ENCODE measurements at regions not wholly inside any gene's neighbourhood (a gene's known extent, or its start where the extent isn't known, plus 50 kb on each side); places are given as distances from the start of the nearest gene placed in this dataset.
"Not testable (repeated sequence)": the region's sequence is repeated elsewhere in the genome, so short reads cannot be mapped to it uniquely, and the experiment has no call there.

- ATAC-seq; H3K4me3 ChIP-seq; H3K4me1 ChIP-seq; H3K27ac ChIP-seq; DNase-seq; H3K36me3 ChIP-seq (replicated peaks in 1 of 2; ENCODE audit: insufficient read depth in 1 of 2, low read depth in 2 of 2); H3K9me3 ChIP-seq; H3K27me3 ChIP-seq; intact Hi-C loops (cut with DNase I): not testable (repeated sequence)
- WGBS, 2 donors, result 63 to 64% methylated on average over 5 to 6 of the region's 8 CpGs
Measured at GRCh38 chr16:29278097-29278871, 128.2 kb downstream of the NPIPB11 start.

DNA sequence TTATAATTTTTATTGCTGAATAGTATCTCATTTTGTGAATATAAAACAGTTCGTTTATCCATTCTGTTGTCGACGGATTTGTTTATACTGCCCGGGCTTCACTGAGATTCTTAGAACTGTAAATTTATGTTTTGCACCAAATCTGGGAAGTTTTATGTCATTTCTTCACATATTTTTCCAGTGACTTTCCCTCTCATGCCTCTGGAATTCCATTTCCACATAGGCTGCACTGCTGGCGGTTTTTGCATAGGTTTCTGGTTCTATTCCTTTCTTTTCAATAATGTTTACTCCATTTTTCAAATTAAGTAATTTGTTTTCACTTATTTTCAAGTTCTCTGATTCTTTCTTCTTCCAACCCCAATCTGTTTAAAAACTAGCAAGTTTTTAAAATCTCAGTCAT, 130.1 kb downstream of the NPIPB11 start:
- DNase-seq; H3K27me3 ChIP-seq; ATAC-seq; intact Hi-C loops (cut with DNase I); H3K9me3 ChIP-seq; H3K4me3 ChIP-seq; H3K4me1 ChIP-seq; H3K36me3 ChIP-seq (replicated peaks in 1 of 2; ENCODE audit: insufficient read depth in 1 of 2, low read depth in 2 of 2); H3K27ac ChIP-seq: not testable (repeated sequence)
- WGBS, 2 donors, result 78 to 80% methylated on average over 5 of the region's 5 CpGs

DNA sequence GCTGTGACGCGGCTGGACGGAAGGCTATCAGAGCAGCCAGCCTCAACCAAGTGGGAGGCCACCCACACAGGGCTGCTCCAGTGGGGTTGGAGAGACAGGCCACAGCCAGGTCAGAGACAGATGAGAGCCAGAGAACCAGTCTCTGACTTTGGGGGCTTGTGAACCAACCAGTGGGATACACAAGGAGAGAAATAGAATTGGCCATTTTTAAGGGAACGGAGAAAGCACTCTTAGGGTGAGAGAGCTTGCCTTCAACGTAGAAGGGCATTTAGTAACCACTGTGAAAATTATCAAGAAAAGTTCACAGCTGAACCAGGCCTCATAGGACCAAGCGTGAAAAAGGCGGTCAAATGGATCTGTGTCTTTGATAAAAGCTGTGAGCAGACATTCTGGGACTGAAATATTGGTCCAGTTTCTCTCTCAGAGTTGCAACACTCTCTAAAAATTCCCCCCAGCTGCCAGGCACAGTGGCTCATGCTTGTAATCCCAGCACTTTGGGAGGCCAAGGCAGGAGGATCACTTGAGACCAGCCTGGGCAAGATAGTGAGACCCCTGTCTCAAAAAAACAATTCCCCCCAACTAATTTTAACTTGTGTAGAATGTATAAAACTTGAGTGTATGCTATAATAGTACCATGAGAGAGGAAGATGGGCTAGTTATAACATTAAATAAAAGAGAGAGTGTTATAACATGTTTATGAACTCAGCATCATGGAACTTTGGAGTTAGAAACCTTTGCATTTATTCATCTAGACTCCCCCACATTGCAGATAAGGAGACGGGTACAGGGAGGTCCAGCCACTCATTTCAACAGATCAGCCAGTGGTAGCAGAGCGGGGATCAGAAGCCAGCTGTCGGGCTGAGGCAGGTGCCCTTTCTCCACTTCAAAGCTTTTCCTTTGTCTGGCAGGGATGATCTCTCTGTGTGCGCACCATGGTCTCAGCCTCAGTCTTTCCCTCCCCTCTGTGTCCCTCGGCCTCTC, 132.2 kb downstream of the NPIPB11 start:
- 87 to 92% methylated on average over 11 to 12 of the region's 12 CpGs for WGBS, 2 donors
- ATAC-seq; H3K9me3 ChIP-seq; intact Hi-C loops (cut with DNase I); H3K4me1 ChIP-seq; DNase-seq; H3K27ac ChIP-seq; H3K4me3 ChIP-seq; H3K36me3 ChIP-seq (replicated peaks in 1 of 2; ENCODE audit: insufficient read depth in 1 of 2, low read depth in 2 of 2); H3K27me3 ChIP-seq: not testable (repeated sequence)

- H3K9me3 ChIP-seq; DNase-seq; H3K27me3 ChIP-seq; intact Hi-C loops (cut with DNase I); ATAC-seq; H3K27ac ChIP-seq; H3K36me3 ChIP-seq (replicated peaks in 1 of 2; ENCODE audit: insufficient read depth in 1 of 2, low read depth in 2 of 2); H3K4me3 ChIP-seq; H3K4me1 ChIP-seq: not testable (repeated sequence)
- WGBS, 2 donors, result 83 to 92% methylated on average over 9 of the region's 9 CpGs
Measured at GRCh38 chr16:29273298-29274054, 133.0 kb downstream of the NPIPB11 start.

GRCh38 chr16:29271721-29272675, 134.5 kb downstream of the NPIPB11 start:
- peak in 1 of 4 donors; percentile 33 for DNase-seq
- intact Hi-C loops (cut with DNase I); H3K27ac ChIP-seq; H3K4me3 ChIP-seq; H3K9me3 ChIP-seq; H3K4me1 ChIP-seq; H3K27me3 ChIP-seq; H3K36me3 ChIP-seq (replicated peaks in 1 of 2; ENCODE audit: insufficient read depth in 1 of 2, low read depth in 2 of 2): not testable (repeated sequence)
- 73 to 80% methylated on average over 6 to 14 of the region's 19 CpGs for WGBS, 2 donors
- ATAC-seq, result peak; percentile 36

DNA sequence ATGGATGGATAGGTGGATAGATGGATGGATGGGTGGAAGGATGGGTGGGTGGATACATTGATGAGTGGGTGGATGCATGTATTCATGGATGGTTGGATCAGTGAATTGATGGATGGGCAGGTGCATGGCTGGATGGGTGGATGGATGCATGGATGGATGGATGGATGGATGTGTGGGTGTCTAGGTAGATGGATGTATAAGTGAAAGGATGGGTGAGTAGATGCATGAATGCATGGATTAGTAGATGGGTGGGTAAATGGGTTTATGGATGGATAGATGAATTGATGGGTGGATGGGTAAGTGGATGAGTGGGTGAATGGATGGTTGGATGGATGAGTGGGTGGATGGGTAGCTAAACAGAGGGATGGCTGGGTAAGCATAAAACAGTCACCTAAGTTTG, 135.6 kb downstream of the NPIPB11 start:
- intact Hi-C loops (cut with DNase I); H3K27ac ChIP-seq; H3K27me3 ChIP-seq; ATAC-seq; H3K9me3 ChIP-seq; H3K4me1 ChIP-seq; H3K4me3 ChIP-seq; DNase-seq; H3K36me3 ChIP-seq (replicated peaks in 1 of 2; ENCODE audit: insufficient read depth in 1 of 2, low read depth in 2 of 2): not testable (repeated sequence)

- H3K9me3 ChIP-seq; H3K4me1 ChIP-seq; DNase-seq; intact Hi-C loops (cut with DNase I); H3K27ac ChIP-seq; H3K27me3 ChIP-seq; H3K4me3 ChIP-seq; ATAC-seq; H3K36me3 ChIP-seq (replicated peaks in 1 of 2; ENCODE audit: insufficient read depth in 1 of 2, low read depth in 2 of 2): not testable (repeated sequence)
Measured at GRCh38 chr16:29270033-29270432, 136.5 kb downstream of the NPIPB11 start.

GRCh38 chr16:29269192-29269811, 137.2 kb downstream of the NPIPB11 start:
- intact Hi-C loops (cut with DNase I); DNase-seq: not testable (repeated sequence)

GRCh38 chr16:29268785-29269191, 137.7 kb downstream of the NPIPB11 start:
- WGBS, 2 donors, result 85 to 87% methylated on average over 4 to 6 of the region's 6 CpGs
- H3K27me3 ChIP-seq; intact Hi-C loops (cut with DNase I): not testable (repeated sequence)

More at GRCh38 chr16:29269192-29269811, 137.2 kb downstream of the NPIPB11 start:
- H3K27me3 ChIP-seq; H3K4me3 ChIP-seq; H3K9me3 ChIP-seq; H3K36me3 ChIP-seq (replicated peaks in 1 of 2; ENCODE audit: insufficient read depth in 1 of 2, low read depth in 2 of 2); ATAC-seq; H3K27ac ChIP-seq: not testable (repeated sequence)
- WGBS, 2 donors, result 50 to 62% methylated on average over 8 to 10 of the region's 10 CpGs
- peaks cover 10% of the 10 kb centered on the region for H3K4me1 ChIP-seq

GRCh38 chr16:29268348-29268747, 138.2 kb downstream of the NPIPB11 start:
- H3K27me3 ChIP-seq; DNase-seq; intact Hi-C loops (cut with DNase I); H3K9me3 ChIP-seq; ATAC-seq; H3K27ac ChIP-seq; H3K4me3 ChIP-seq; H3K36me3 ChIP-seq (replicated peaks in 1 of 2; ENCODE audit: insufficient read depth in 1 of 2, low read depth in 2 of 2): not testable (repeated sequence)
- H3K4me1 ChIP-seq, result peaks cover 13% of the 10 kb centered on the region
- 86 to 90% methylated on average over 13 to 14 of the region's 14 CpGs for WGBS, 2 donors

More at GRCh38 chr16:29268785-29269191, 137.7 kb downstream of the NPIPB11 start:
- not testable (repeated sequence) for DNase-seq; H3K36me3 ChIP-seq (replicated peaks in 1 of 2; ENCODE audit: insufficient read depth in 1 of 2, low read depth in 2 of 2); ATAC-seq; H3K9me3 ChIP-seq; H3K4me3 ChIP-seq; H3K27ac ChIP-seq
- peaks cover 13% of the 10 kb centered on the region for H3K4me1 ChIP-seq

Data from body of pancreas (tissue), 4 donors.